Dendritic cell treated with granulocyte-macrophage colony-stimulating factor and Interleukin-4, amounts not matched to agents 40 ng/mL and 50 ng/mL, for 4 days (primary cell): ENCODE measurements at regions not wholly inside any gene's neighbourhood (a gene's known extent, or its start where the extent isn't known, plus 50 kb on each side); places are given as distances from the start of the nearest gene placed in this dataset.
"Not testable (repeated sequence)": the region's sequence is repeated elsewhere in the genome, so short reads cannot be mapped to it uniquely, and the experiment has no call there.

ENCODE experiments used
- H3K27ac Mint-ChIP-seq: one replicate; pipeline ENCODE4 v1.8.0; 2022; ENCODE audit warnings: mild to moderate bottlenecking, mixed read lengths
- H3K27me3 Mint-ChIP-seq: one replicate; pipeline ENCODE4 v1.8.0; 2022; ENCODE audit warnings: mild to moderate bottlenecking, mixed read lengths
- H3K36me3 Mint-ChIP-seq: one replicate; pipeline ENCODE4 v1.8.0; 2022; ENCODE audit warnings: low read depth, mixed read lengths
- H3K4me1 Mint-ChIP-seq: one replicate; pipeline ENCODE4 v1.8.0; 2022; ENCODE audit warnings: low read depth, mixed read lengths
- H3K4me3 Mint-ChIP-seq: one replicate; pipeline ENCODE4 v1.8.0; 2022; ENCODE audit warnings: mild to moderate bottlenecking, moderate library complexity, mixed read lengths
- H3K9me3 Mint-ChIP-seq: one replicate; pipeline ENCODE4 v1.8.0; 2022; ENCODE audit warnings: mixed read lengths
- intact Hi-C: fragments of 100-400 bp; cut with micrococcal nuclease; formaldehyde crosslinking; loops from one replicate; pipeline ENCODE4 v1.15.0; 2022

DNA sequence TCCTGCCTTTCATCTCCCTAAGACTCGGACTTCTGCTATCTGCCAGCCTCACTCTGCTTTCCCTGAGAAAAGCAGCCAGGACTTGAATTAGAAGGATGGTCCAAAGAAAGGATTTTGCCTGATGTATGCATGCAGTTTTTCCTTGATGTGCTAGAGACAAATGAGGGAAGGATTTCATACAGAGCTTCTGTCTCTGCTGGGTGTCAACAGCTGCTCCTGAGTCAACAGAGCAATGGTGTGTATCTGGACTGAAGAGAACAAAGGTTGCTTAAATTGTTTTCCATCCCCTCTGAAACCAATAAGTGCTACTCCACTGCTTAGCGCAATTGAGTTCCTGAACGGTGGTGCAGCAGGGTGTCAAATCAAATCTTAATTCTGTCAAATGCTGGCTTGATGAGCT lies 680.6 kb upstream of the C16orf82 start:
- H3K4me3 Mint-ChIP-seq: no peak overlapping the region
- no peaks in the 10 kb centered on the region for H3K27me3 Mint-ChIP-seq
- no peaks in the 10 kb centered on the region for H3K4me1 Mint-ChIP-seq
- H3K27ac Mint-ChIP-seq: no peak overlapping the region
- H3K9me3 Mint-ChIP-seq: no peaks in the 10 kb centered on the region
- intact Hi-C loops: no loop called here
- H3K36me3 Mint-ChIP-seq: no peaks in the 10 kb centered on the region

DNA sequence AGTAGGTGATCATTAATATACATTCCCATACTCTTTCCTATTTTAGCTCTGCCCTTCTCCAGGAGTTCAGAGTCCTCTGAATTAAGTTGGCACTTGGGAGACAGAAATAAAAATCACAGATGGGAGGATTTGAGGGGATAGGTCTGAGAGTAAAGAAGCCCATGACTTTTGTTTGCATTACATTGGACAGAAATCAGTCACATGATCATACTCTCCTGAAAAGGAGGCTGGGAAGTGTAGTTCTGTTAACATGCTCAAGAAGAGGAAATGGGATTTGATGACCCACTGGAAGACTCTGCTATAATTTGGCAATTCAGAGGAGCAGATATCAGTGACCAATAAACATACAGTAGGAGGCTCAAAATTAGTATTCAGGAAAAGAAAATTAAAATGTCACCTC lies 674.9 kb upstream of the C16orf82 start:
- Mint-ChIP-seq H3K9me3 (peaks cover 7% of the 10 kb centered on the region), H3K36me3 (no peaks in the 10 kb centered on the region), H3K4me1 (no peaks in the 10 kb centered on the region), H3K27ac (no peak overlapping the region), H3K27me3 (no peaks in the 10 kb centered on the region), H3K4me3 (no peak overlapping the region)
- intact Hi-C loops: no loop called here

DNA sequence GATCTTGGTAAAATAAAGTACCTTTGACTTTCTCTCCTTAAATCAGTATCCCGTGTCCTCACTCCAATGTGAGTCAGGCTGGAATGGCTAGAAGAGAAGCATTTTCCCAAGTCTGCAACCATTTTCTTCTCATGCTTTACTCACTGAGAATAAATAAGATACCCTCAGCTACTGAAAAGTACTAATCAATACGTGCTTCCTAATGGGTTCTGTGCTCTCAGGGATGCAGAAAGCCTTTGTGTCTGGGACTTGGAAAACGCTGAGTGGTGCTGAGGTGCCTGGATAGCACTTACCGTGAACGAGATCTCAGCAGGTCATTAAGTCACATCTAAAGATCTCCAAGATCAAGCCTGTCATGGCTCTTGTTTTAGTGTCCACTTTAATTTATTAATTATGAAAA lies 672.3 kb upstream of the C16orf82 start:
- Mint-ChIP-seq H3K36me3 (no peaks in the 10 kb centered on the region), H3K27ac (no peak overlapping the region), H3K9me3 (peaks cover 7% of the 10 kb centered on the region), H3K27me3 (no peaks in the 10 kb centered on the region), H3K4me1 (no peaks in the 10 kb centered on the region), H3K4me3 (no peak overlapping the region)
- intact Hi-C loops: no loop called here

GRCh38 chr16:26395700-26396099 lies 671.0 kb upstream of the C16orf82 start:
- intact Hi-C loops: no loop called here
- Mint-ChIP-seq H3K27me3 (no peaks in the 10 kb centered on the region), H3K36me3 (no peaks in the 10 kb centered on the region), H3K9me3 (peaks cover 7% of the 10 kb centered on the region), H3K4me1 (no peaks in the 10 kb centered on the region), H3K4me3 (no peak overlapping the region), H3K27ac (no peak overlapping the region)

GRCh38 chr16:26396511-26397235 lies 670.1 kb upstream of the C16orf82 start:
- peaks cover 6% of the 10 kb centered on the region for H3K9me3 Mint-ChIP-seq
- no peaks in the 10 kb centered on the region for H3K36me3 Mint-ChIP-seq
- H3K27me3 Mint-ChIP-seq: no peaks in the 10 kb centered on the region
- no peak overlapping the region for H3K27ac Mint-ChIP-seq
- intact Hi-C loops: no loop called here
- no peaks in the 10 kb centered on the region for H3K4me1 Mint-ChIP-seq
- no peak overlapping the region for H3K4me3 Mint-ChIP-seq

GRCh38 chr16:26413780-26414179 lies 652.9 kb upstream of the C16orf82 start:
- peaks cover 13% of the 10 kb centered on the region for H3K9me3 Mint-ChIP-seq
- no peaks in the 10 kb centered on the region for H3K4me1 Mint-ChIP-seq
- no peak overlapping the region for H3K27ac Mint-ChIP-seq
- H3K27me3 Mint-ChIP-seq: no peaks in the 10 kb centered on the region
- intact Hi-C loops: no loop called here
- H3K36me3 Mint-ChIP-seq: no peaks in the 10 kb centered on the region
- H3K4me3 Mint-ChIP-seq: no peak overlapping the region

- H3K4me3 Mint-ChIP-seq, intact Hi-C loops, H3K36me3 Mint-ChIP-seq, H3K4me1 Mint-ChIP-seq, H3K27me3 Mint-ChIP-seq, H3K27ac Mint-ChIP-seq: not testable (repeated sequence)
- peaks cover 45% of the 10 kb centered on the region for H3K9me3 Mint-ChIP-seq
Observed at GRCh38 chr16:26419458-26419857, 647.3 kb upstream of the C16orf82 start.

- Mint-ChIP-seq H3K9me3 (peaks cover 8% of the 10 kb centered on the region), H3K36me3 (no peaks in the 10 kb centered on the region), H3K27me3 (no peaks in the 10 kb centered on the region), H3K4me3 (no peak overlapping the region), H3K27ac (no peak overlapping the region), H3K4me1 (no peaks in the 10 kb centered on the region)
- intact Hi-C loops: no loop called here
Observed at GRCh38 chr16:26430618-26431017, 636.1 kb upstream of the C16orf82 start.

DNA sequence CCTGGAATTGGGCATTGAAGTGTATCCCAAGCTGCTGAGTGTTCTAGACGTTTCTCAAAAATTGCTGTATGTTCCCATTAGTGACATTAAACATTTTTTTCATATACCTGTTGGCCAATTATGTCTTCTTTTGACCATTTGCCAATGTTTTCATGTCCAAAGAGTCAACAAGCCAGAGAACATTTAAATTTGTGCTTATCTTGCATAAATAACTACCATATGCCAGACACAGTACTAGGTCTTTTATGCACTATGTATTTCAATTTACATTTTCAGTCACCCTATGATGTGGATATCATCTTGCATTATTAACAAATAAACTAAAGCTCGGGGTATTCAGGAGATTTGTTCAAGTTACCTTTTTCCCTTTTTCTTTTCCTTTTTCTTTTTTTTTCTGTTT lies 632.9 kb upstream of the C16orf82 start:
- Mint-ChIP-seq H3K27ac (no peak overlapping the region), H3K27me3 (no peaks in the 10 kb centered on the region), H3K36me3 (no peaks in the 10 kb centered on the region), H3K9me3 (peaks cover 8% of the 10 kb centered on the region), H3K4me3 (no peak overlapping the region), H3K4me1 (no peaks in the 10 kb centered on the region)
- intact Hi-C loops: no loop called here

DNA sequence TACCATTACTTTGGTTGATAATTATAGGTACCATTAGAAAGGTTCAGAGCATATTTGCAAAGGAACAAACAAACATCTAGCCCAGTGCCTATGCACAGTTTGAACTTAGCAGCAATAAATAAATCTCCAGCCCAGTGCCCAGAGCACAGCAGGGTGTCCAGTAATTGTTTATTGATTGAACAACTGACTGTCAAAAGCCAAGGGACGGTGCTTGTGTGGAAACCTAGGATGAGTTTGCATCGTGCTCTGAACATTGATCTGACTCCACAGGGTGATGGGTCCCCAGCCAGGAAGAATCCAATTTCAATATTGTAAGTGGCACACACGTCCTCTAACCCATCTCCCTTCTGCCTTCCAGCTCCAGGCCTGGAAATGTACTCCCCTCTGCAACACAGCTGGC lies 625.5 kb upstream of the C16orf82 start:
- Mint-ChIP-seq H3K27ac (no peak overlapping the region), H3K4me3 (no peak overlapping the region), H3K27me3 (no peaks in the 10 kb centered on the region), H3K36me3 (no peaks in the 10 kb centered on the region), H3K4me1 (no peaks in the 10 kb centered on the region), H3K9me3 (no peaks in the 10 kb centered on the region)
- intact Hi-C loops: no loop called here

- H3K4me3 Mint-ChIP-seq: no peak overlapping the region
- no peaks in the 10 kb centered on the region for H3K27me3 Mint-ChIP-seq
- intact Hi-C loops: no loop called here
- no peaks in the 10 kb centered on the region for H3K4me1 Mint-ChIP-seq
- no peaks in the 10 kb centered on the region for H3K36me3 Mint-ChIP-seq
- no peak overlapping the region for H3K27ac Mint-ChIP-seq
- no peaks in the 10 kb centered on the region for H3K9me3 Mint-ChIP-seq
Observed at GRCh38 chr16:26442321-26442720, 624.4 kb upstream of the C16orf82 start.

GRCh38 chr16:26447570-26447969 lies 619.2 kb upstream of the C16orf82 start:
- no peak overlapping the region for H3K4me3 Mint-ChIP-seq
- H3K36me3 Mint-ChIP-seq: no peaks in the 10 kb centered on the region
- H3K27ac Mint-ChIP-seq: no peak overlapping the region
- no peaks in the 10 kb centered on the region for H3K4me1 Mint-ChIP-seq
- H3K27me3 Mint-ChIP-seq: no peaks in the 10 kb centered on the region
- intact Hi-C loops: no loop called here
- no peaks in the 10 kb centered on the region for H3K9me3 Mint-ChIP-seq

DNA sequence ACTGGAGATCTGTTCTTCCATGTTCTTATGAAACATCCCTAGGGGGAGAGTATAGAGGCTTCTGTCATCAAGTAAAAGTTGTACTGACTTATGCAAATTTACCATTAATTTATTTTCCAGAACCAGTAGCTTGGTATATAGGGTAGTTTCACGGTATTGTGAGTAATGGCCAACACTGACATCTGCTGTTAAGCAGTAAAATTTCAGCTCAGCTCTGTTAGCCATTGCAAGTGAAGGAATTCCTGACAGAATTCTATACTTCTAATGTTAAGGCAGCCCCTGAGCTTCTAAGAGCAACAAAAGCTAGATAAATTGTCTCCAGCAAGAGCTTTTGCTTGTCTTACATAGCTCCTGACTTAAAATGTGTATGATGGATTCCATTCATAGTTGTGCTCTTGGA lies 613.5 kb upstream of the C16orf82 start:
- Mint-ChIP-seq H3K9me3 (peaks cover 13% of the 10 kb centered on the region), H3K27ac (no peak overlapping the region), H3K4me3 (no peak overlapping the region), H3K27me3 (no peaks in the 10 kb centered on the region), H3K4me1 (no peaks in the 10 kb centered on the region), H3K36me3 (no peaks in the 10 kb centered on the region)
- intact Hi-C loops: no loop called here

DNA sequence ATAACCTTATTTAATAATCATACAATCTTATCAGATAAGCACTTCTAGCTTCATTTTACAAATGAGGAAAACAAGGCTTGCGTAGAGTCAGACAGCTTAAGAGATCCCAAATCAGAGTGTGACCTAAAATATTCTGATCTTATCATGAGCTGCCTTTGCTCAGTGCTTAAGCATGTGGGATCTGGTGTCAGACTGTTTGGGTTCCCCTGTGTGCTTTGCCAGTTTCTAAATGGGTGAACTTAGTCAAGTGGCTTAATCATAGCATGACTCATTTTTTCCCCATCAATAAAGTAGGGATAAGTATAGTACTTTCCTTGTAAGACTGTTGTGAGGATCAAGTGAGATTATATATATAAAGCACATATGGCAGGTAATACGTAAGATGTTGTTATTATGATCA lies 612.6 kb upstream of the C16orf82 start:
- H3K27me3 Mint-ChIP-seq: no peaks in the 10 kb centered on the region
- no peaks in the 10 kb centered on the region for H3K4me1 Mint-ChIP-seq
- peaks cover 13% of the 10 kb centered on the region for H3K9me3 Mint-ChIP-seq
- H3K36me3 Mint-ChIP-seq: no peaks in the 10 kb centered on the region
- no peak overlapping the region for H3K4me3 Mint-ChIP-seq
- no peak overlapping the region for H3K27ac Mint-ChIP-seq
- intact Hi-C loops: no loop called here

- Mint-ChIP-seq H3K4me3 (no peak overlapping the region), H3K27ac (no peak overlapping the region), H3K36me3 (no peaks in the 10 kb centered on the region), H3K27me3 (no peaks in the 10 kb centered on the region), H3K4me1 (no peaks in the 10 kb centered on the region), H3K9me3 (peaks cover 13% of the 10 kb centered on the region)
- intact Hi-C loops: no loop called here
Observed at GRCh38 chr16:26456074-26456473, 610.7 kb upstream of the C16orf82 start.
